ENCODE measurements at regions not wholly inside any gene's neighbourhood (a gene's known extent, or its start where the extent isn't known, plus 50 kb on each side); places are given as distances from the start of the nearest gene placed in this dataset.

- H3K27ac ChIP-seq = no peak overlapping the region
Observed at GRCh38 chr13:106372199-106373155, 163.0 kb downstream of the EFNB2 start.

GRCh38 chr13:106371024-106371423 is 164.4 kb downstream of the EFNB2 start:
- Histone ChIP-seq H3K27me3 (no peaks in the 10 kb centered on the region), H3K9me3 (ENCODE audit: low read depth) (no peaks in the 10 kb centered on the region), H3K36me3 (replicated peaks; ENCODE audit: insufficient read depth, low read depth) (no peaks in the 10 kb centered on the region), H3K27ac (no peak overlapping the region), H3K4me3 (no peak overlapping the region), H3K4me2 (no peak overlapping the region), H3K9me2 (replicated peaks; ENCODE audit: insufficient read depth) (no peaks in the 10 kb centered on the region), H4K20me1 (ENCODE audit: insufficient read depth, poor library complexity, severe bottlenecking) (no peaks in the 10 kb centered on the region), H3K4me1 (ENCODE audit: insufficient read depth) (peaks cover 9% of the 10 kb centered on the region), H3K79me2 (no peaks in the 10 kb centered on the region), H2AFZ (no peak overlapping the region)
- no peak for TF ChIP-seq EZH2phosphoT487 (IDR thresholded peaks at IDR 0.05; ENCODE audit: low read depth, severe bottlenecking, unreplicated experiment)
- TF ChIP-seq EZH2 (IDR thresholded peaks at IDR 0.05; ENCODE audit: borderline replicate concordance) = no peak
- TF ChIP-seq CTCF (IDR thresholded peaks at IDR 0.05; ENCODE audit: poor library complexity) = no peak
- DNase-seq (ENCODE audit: low spot score) = no peak
- 98% methylated on average over 5 of the region's 5 CpGs for WGBS (ENCODE audit: low lambda C conversion rate, missing lambda C conversion rate)

More at GRCh38 chr13:106372199-106373155, 163.0 kb downstream of the EFNB2 start:
- no peaks in the 10 kb centered on the region for H3K79me2 ChIP-seq
- DNase-seq (ENCODE audit: low spot score) = no peak
- WGBS (ENCODE audit: low lambda C conversion rate, missing lambda C conversion rate) = 60% methylated on average over 7 of the region's 7 CpGs
- H2AFZ ChIP-seq = no peak overlapping the region
- TF ChIP-seq CTCF (IDR thresholded peaks at IDR 0.05; ENCODE audit: poor library complexity) = no peak
- TF ChIP-seq EZH2phosphoT487 (IDR thresholded peaks at IDR 0.05; ENCODE audit: low read depth, severe bottlenecking, unreplicated experiment) = no peak
- no peak for TF ChIP-seq EZH2 (IDR thresholded peaks at IDR 0.05; ENCODE audit: borderline replicate concordance)
- H3K27me3 ChIP-seq = no peaks in the 10 kb centered on the region
- H3K4me2 ChIP-seq = no peak overlapping the region
- H3K9me2 ChIP-seq (replicated peaks; ENCODE audit: insufficient read depth) = no peaks in the 10 kb centered on the region
- no peak overlapping the region for H3K4me3 ChIP-seq
- H3K36me3 ChIP-seq (replicated peaks; ENCODE audit: insufficient read depth, low read depth) = no peaks in the 10 kb centered on the region
- H4K20me1 ChIP-seq (ENCODE audit: insufficient read depth, poor library complexity, severe bottlenecking) = no peaks in the 10 kb centered on the region
- peaks cover 9% of the 10 kb centered on the region for H3K4me1 ChIP-seq (ENCODE audit: insufficient read depth)
- H3K9me3 ChIP-seq (ENCODE audit: low read depth) = no peaks in the 10 kb centered on the region

DNA sequence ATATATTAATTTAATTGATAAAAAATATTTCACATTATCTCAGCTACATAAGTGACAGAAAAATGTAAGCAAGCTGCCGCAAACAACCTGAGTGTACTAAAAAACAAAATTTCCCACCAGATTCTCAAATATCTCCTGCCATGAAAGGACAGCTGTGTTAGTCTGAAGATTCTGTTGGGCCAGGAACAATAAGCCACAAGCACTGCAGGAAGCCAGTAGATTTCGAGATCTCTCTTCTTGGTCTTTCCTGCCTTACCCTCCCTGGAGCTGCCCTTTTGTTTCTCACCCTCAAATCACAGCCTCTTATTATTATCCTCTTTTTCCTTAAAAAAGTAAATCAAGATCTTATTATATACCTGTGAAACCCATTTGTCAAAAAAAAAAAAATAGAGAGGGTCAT is 165.6 kb downstream of the EFNB2 start:
- Histone ChIP-seq H3K4me2 (no peak overlapping the region), H3K9me3 (ENCODE audit: low read depth) (no peaks in the 10 kb centered on the region), H3K27ac (no peak overlapping the region), H2AFZ (no peak overlapping the region), H3K9me2 (replicated peaks; ENCODE audit: insufficient read depth) (no peaks in the 10 kb centered on the region), H3K36me3 (replicated peaks; ENCODE audit: insufficient read depth, low read depth) (no peaks in the 10 kb centered on the region), H3K4me3 (no peak overlapping the region), H3K79me2 (no peaks in the 10 kb centered on the region), H3K27me3 (no peaks in the 10 kb centered on the region), H4K20me1 (ENCODE audit: insufficient read depth, poor library complexity, severe bottlenecking) (no peaks in the 10 kb centered on the region), H3K4me1 (ENCODE audit: insufficient read depth) (peaks cover 9% of the 10 kb centered on the region)
- DNase-seq (ENCODE audit: low spot score) = no peak
- WGBS (ENCODE audit: low lambda C conversion rate, missing lambda C conversion rate) = 96% methylated on average over 2 of the region's 2 CpGs
- TF ChIP-seq EZH2phosphoT487 (IDR thresholded peaks at IDR 0.05; ENCODE audit: low read depth, severe bottlenecking, unreplicated experiment) (no peak), EZH2 (IDR thresholded peaks at IDR 0.05; ENCODE audit: borderline replicate concordance) (no peak), CTCF (IDR thresholded peaks at IDR 0.05; ENCODE audit: poor library complexity) (no peak)

Data from hepatocyte (in vitro differentiated cells).